NCI-H2196 treated with DMSO at 0.1 percent for 48 hours (cell line): ENCODE measurements at regions not wholly inside any gene's neighbourhood (a gene's known extent, or its start where the extent isn't known, plus 50 kb on each side); places are given as distances from the start of the nearest gene placed in this dataset.

Experiments used
- DNase-seq: peaks from one replicate; lab custom pipeline; 2025; ENCODE audit not compliant: unreplicated experiment; lab: John Stamatoyannopoulos, UW

GRCh38 chr4:158010361-158010760 lies 162.5 kb downstream of the GASK1B start:
- DNase-seq, result no peak

DNA sequence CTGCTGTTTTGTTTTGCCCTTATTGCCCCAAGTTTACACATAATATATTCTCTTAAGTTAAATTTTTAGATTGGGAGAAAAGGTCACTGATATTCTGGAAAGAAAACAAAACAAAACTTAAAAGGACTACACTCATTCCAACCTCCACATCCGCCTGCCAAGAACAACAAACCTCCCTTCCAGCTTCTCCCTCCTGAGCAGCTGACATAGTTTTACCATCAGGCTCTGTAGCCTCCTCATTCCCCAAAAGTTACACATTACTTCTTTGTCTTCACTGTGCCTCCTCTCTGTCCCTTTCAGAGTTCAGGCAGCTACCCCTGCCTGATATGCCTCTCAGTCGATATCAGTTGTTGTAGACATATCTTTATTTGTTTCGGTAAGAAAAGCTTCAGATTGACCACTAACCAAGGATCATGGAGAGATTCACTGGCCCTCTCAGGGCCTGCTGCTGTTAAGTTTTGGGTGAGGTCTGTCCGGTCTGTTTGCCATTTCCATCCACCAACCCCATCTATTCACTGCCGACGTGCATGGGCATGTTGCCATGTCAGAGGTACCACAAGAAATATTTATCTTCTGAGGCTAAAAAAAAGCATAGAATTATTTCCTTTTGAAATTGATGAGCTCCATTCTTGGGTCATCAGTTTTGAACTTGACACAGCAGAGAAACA lies 164.1 kb downstream of the GASK1B start:
- no peak for DNase-seq

DNA sequence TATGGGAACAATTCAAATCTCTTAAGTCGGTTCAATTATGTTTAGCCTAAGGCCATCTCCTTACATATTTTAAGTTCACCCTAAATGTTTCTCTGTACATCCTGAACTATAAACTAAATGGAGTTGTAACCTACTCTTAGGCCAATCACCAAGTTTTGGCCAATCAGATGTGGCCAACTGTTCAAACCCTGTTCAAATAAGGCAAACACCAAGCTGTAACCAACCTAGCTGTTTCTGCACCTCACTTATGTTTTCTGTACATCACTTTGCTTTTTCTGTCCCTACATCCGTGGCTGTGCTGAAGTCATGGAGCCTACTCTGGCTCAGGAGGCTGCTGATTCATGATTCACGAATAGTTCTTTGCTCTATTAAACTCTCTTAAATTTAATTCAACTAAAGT lies 165.3 kb downstream of the GASK1B start:
- no peak for DNase-seq

DNA sequence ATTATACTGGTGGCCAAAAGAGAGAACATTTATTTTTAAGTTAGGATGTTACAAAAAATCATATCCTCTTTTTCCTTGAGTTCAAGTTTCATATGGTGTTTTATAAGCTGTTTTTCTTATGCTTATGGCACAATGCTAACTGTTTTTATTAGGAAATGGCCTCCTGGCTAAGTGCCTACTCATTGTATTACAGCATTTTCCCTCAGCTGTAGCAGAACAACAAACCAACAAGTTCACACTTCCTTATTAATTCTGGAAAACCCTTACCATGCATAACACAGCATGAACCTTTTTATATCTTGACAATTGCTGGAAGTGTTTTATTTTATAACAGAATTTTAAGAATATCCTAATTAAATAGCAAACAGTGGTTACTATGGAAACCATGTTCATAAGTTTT lies 165.8 kb downstream of the GASK1B start:
- no peak for DNase-seq

- DNase-seq, result no peak
Measured at GRCh38 chr4:158005021-158005420, 167.8 kb downstream of the GASK1B start.

- no peak for DNase-seq
Measured at GRCh38 chr4:158004101-158004500, 168.7 kb downstream of the GASK1B start.

GRCh38 chr4:158003212-158003611 lies 169.6 kb downstream of the GASK1B start:
- no peak for DNase-seq

DNA sequence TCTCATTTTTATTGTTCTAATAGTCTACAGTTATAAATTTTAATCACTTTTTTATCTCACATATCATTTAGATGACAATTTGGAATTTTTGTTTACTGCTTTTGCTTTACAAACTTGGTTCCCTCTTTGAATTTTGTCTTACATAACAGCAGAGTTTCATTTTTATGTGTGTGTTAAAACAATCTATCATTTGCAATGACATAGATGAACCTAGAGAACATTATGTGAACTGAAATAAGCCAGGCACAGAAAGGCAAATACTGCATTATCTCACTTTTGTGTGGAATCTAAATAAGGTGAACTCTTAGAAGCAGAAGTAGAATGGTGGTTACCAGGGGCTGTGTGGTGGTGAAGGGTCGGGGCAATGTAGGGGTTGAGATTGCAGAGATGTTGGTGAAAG lies 170.7 kb downstream of the GASK1B start:
- no peak for DNase-seq

- no peak for DNase-seq
Measured at GRCh38 chr4:158001756-158002155, 171.1 kb downstream of the GASK1B start.

- no peak for DNase-seq
Measured at GRCh38 chr4:157999723-158000122, 173.1 kb downstream of the GASK1B start.

- no peak for DNase-seq
Measured at GRCh38 chr4:157997296-157997695, 175.5 kb downstream of the GASK1B start.

DNA sequence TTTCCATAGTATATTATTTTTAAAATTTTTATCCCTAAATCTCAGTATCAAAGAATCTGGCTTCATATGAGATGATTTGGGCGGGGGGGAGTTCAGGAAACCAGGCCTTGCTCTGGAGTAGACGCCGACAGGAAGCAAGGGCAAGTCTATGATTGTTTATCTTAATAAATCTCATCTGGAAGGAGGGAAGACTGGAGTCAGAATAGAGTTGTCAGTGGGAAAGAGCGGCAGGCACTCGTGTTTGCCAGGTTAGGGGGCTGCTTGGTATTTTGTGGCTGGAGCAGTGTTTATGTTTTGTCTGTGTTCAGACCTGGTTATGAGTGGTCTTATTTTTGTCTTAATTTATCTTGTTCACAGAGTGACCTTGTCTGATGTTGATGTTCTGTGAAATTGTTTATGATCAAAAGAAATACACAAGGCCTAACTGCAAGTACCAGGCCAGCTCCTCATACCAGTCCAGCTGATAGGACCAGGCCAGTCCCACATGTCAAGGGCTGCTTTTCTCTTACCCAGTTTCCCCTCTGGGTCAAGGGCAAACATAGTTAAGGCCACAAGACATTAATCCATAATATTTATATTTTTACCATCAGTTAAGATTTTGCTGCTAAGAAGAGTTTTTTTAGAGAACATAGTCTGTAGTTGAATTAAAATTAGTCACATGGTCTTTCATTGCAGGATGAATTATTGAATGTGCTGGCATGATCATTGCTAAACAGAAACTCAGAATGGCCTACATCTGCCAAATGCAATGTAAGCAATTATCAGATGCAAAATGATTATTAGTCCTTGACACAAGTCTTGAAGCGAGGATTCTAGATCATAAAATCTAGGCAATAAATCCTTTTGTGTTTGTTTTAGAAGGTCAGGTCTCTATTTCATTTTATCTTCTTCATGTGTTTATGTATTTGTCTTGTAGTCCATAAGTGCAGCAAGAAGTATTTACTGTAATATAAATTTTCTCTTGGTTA lies 176.5 kb downstream of the GASK1B start:
- DNase-seq, result no peak

DNA sequence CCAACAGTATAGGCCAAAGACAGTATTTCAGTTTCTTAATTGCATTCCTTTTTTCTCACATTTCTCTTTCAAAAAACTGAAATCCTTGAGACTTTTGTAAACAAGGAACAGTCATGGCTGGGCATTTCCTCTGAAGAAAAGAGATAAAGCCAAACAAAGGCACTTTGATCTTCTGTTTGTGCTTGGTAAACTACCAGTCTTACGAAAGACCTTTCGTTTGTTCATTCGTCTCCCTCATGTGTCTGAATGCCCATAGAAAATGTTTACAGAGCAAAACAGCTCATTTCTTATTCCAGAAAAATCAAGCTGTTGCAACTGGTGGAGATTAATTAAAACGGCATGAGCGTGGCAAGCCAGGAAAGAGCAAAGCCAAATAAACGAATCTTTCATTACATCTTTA lies 178.0 kb downstream of the GASK1B start:
- DNase-seq, result no peak

- no peak for DNase-seq
Measured at GRCh38 chr4:157992948-157993839, 179.6 kb downstream of the GASK1B start.

GRCh38 chr4:157992038-157992705 lies 180.7 kb downstream of the GASK1B start:
- DNase-seq, result no peak

DNA sequence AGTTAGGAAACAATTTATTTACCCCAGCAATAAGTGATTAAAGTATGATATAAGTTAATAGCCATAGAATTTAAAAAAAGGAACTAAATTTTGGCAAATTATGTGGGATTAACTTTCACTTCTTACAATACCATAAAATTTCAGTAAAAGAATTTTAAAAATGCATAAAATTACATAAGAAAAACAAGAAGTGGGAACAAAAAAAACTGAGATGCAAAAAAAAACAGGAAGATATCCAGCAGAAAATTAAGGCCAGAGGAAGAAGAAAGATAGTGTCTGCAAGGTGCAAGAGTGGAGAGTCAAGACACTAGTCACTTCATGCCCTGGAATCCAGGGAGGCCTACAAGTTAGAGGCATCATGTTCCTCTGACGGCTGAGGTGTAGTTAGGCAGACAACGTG lies 184.2 kb downstream of the GASK1B start:
- DNase-seq, result no peak

- no peak for DNase-seq
Measured at GRCh38 chr4:157984285-157984911, 188.4 kb downstream of the GASK1B start.

DNA sequence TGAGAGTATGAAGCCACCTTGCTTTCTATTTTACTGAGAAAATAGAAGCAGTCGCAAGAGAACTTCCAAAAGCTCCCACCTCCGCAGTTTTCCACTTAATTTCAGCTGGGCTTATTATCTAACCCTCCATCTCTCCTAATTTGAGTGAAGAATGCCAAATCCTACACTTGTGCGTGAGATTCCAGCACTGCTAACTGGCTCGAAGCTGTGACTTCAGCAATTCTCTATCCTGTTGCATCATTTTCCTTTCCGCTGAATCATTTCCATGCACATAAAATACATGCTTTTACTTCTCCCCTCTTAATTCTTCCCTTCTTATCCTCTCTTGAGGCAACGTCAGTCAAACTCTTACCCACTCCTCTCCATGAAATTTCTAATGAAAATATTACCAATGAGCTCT lies 189.5 kb downstream of the GASK1B start:
- DNase-seq, result no peak

GRCh38 chr4:157980158-157980557 lies 192.7 kb downstream of the GASK1B start:
- no peak for DNase-seq

DNA sequence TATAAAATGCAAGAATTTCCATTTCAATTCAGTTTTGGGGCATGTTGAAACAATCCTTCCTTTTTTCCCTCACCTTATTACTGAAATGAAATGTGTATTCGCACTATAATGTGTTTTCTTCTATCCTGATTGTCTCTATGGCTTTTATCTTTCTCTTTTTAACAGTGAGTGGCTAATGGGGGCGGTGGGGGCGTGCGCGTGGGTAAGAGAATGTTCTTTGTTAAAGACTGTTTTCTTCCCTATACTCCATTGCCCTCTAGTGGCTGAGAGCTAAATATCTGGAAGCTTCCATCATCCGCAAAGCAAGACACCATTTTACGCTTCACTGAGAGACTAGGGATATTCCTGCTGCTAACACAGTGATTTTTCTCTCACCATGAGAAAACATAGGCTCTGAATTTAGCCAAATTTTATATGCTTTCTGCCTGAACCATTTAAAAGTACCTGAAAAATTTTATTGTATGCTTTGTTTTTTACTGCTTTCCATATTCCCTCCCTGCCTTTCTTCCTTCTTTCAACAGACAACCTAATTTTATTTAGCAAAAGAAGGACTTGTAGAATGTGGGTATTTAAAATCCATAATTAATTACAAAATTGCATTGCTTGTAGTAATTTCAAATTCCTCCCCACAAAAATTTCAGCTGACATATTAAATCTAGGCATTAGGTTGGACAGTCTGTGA lies 194.0 kb downstream of the GASK1B start:
- DNase-seq, result no peak
